ENCODE measurements at regions not wholly inside any gene's neighbourhood (a gene's known extent, or its start where the extent isn't known, plus 50 kb on each side); places are given as distances from the start of the nearest gene placed in this dataset.
A peak's percentile ranks its signal among the peaks of the same experiment; 100 is the strongest.

GRCh38 chr12:25384038-25384892 lies 133.5 kb upstream of the KRAS start:
- Histone ChIP-seq H3K36me3 (ENCODE audit: insufficient read depth, low read length) (no peaks in the 10 kb centered on the region), H3K4me2 (ENCODE audit: low read length) (peak overlapping the region; percentile 96), H3K4me3 (ENCODE audit: insufficient read depth, low read depth, low read length) (peak overlapping the region; percentile 72), H3K27me3 (ENCODE audit: insufficient read depth, low read length) (no peaks in the 10 kb centered on the region), H3K79me2 (ENCODE audit: insufficient read depth, low read length) (no peaks in the 10 kb centered on the region), H3K9ac (ENCODE audit: low read length) (peak overlapping the region; percentile 100), H4K20me1 (ENCODE audit: insufficient read depth, low read length) (no peaks in the 10 kb centered on the region), H2AFZ (ENCODE audit: low read depth, low read length) (no peak overlapping the region), H3K4me1 (ENCODE audit: insufficient read depth, low read length) (peaks cover 11% of the 10 kb centered on the region), H3K27ac (ENCODE audit: low read depth, low read length) (peak overlapping the region; percentile 100), H3K9me3 (ENCODE audit: insufficient read depth, low read depth, low read length) (no peaks in the 10 kb centered on the region)
- Mint-ChIP-seq H3K27ac (ENCODE audit: unreplicated experiment) (peak overlapping the region; percentile 98), H3K9me3 (ENCODE audit: unreplicated experiment) (peaks cover 3% of the 10 kb centered on the region), H3K27me3 (ENCODE audit: low read depth, unreplicated experiment) (peaks cover 8% of the 10 kb centered on the region), H3K36me3 (ENCODE audit: low read depth, unreplicated experiment) (no peaks in the 10 kb centered on the region), H3K4me3 (ENCODE audit: unreplicated experiment) (peak overlapping the region; percentile 93), H3K4me1 (ENCODE audit: low read depth, unreplicated experiment) (peaks cover 8% of the 10 kb centered on the region)
- no peak for FAIRE-seq
- TF ChIP-seq CTCF (IDR thresholded peaks at IDR 0.05; ENCODE audit: insufficient read depth, low read depth, low read length): no peak
- no peak for DNase-seq (ENCODE audit: low read depth)

- peaks cover 12% of the 10 kb centered on the region for H3K4me1 ChIP-seq (ENCODE audit: insufficient read depth, low read length)
- peaks cover 13% of the 10 kb centered on the region for H3K4me1 Mint-ChIP-seq (ENCODE audit: low read depth, unreplicated experiment)
- H3K4me2 ChIP-seq (ENCODE audit: low read length): no peak overlapping the region
- no peak overlapping the region for H3K4me3 Mint-ChIP-seq (ENCODE audit: unreplicated experiment)
- no peaks in the 10 kb centered on the region for H4K20me1 ChIP-seq (ENCODE audit: insufficient read depth, low read length)
- H3K27me3 ChIP-seq (ENCODE audit: insufficient read depth, low read length): no peaks in the 10 kb centered on the region
- FAIRE-seq: no peak
- H3K9me3 Mint-ChIP-seq (ENCODE audit: unreplicated experiment): peaks cover 3% of the 10 kb centered on the region
- peaks cover 8% of the 10 kb centered on the region for H3K27me3 Mint-ChIP-seq (ENCODE audit: low read depth, unreplicated experiment)
- no peaks in the 10 kb centered on the region for H3K36me3 Mint-ChIP-seq (ENCODE audit: low read depth, unreplicated experiment)
- H3K9ac ChIP-seq (ENCODE audit: low read length): no peak overlapping the region
- no peak for DNase-seq (ENCODE audit: low read depth)
- peak overlapping the region; percentile 2 for H3K27ac Mint-ChIP-seq (ENCODE audit: unreplicated experiment)
- no peaks in the 10 kb centered on the region for H3K36me3 ChIP-seq (ENCODE audit: insufficient read depth, low read length)
- no peak overlapping the region for H3K27ac ChIP-seq (ENCODE audit: low read depth, low read length)
- H2AFZ ChIP-seq (ENCODE audit: low read depth, low read length): no peak overlapping the region
- H3K9me3 ChIP-seq (ENCODE audit: insufficient read depth, low read depth, low read length): no peaks in the 10 kb centered on the region
- no peaks in the 10 kb centered on the region for H3K79me2 ChIP-seq (ENCODE audit: insufficient read depth, low read length)
- TF ChIP-seq CTCF (IDR thresholded peaks at IDR 0.05; ENCODE audit: insufficient read depth, low read depth, low read length) (no peak), EZH2 (IDR thresholded peaks at IDR 0.05; ENCODE audit: insufficient read depth, low read length) (no peak)
- H3K4me3 ChIP-seq (ENCODE audit: insufficient read depth, low read depth, low read length): no peak overlapping the region
These were observed 131.8 kb upstream of the KRAS start for GRCh38 chr12:25382311-25383106.
